HCT116 (cell line): ENCODE measurements at regions not wholly inside any gene's neighbourhood (a gene's known extent, or its start where the extent isn't known, plus 50 kb on each side); places are given as distances from the start of the nearest gene placed in this dataset.

ENCODE experiments used
- ATAC-seq: fragments of 200-7000 bp; cut with Tn5 transposase; 2 replicates; pipeline ENCODE4 v1.9.1; 2020; ENCODE audit warnings: mild to moderate bottlenecking, moderate library complexity
- BruUV-seq: library from RNA; stranded (reverse); fragments of 400-500 nt; replicated peaks from 2 replicates; lab custom pipeline; 2021; lab: Mats Ljungman, UMichigan
- CTCF ChIA-PET: fragments of 300-600 bp; sonication (Branson Sonifier 250); formaldehyde crosslinking; loops from one replicate; lab custom pipeline; 2021; ENCODE audit warnings: antibody characterized with exemption; lab: Charles Lee
- POLR2A ChIA-PET: fragments of 300-600, 350-600 bp; sonication (Branson Sonifier 250); formaldehyde crosslinking; loops from one replicate; lab custom pipeline; 2021; ENCODE audit warnings: antibody characterized with exemption; lab: Charles Lee
- RAD21 ChIA-PET, 2 experiments: fragments of 300-600 bp; sonication (Branson Sonifier 250); formaldehyde crosslinking; loops; one replicate each; lab custom pipeline; 2023; ENCODE audit warnings: low total read pairs in 2 of 2; ENCODE audit not compliant: uncharacterized antibody in 2 of 2, unreplicated experiment in 2 of 2, low non-redundant PET in 1 of 2; lab: Charles Lee
- DNase-seq: peaks from one replicate; pipeline ENCODE4 v3.0.0-alpha.2; 2010; ENCODE audit warnings: low read depth, low spot score
- H2AFZ ChIP-seq: fragments of 200-600 bp; shearing (Covaris generic), sonication (generic); 2 replicates; pipeline ENCODE4 v1.6.1; 2017; ENCODE audit warnings: low read depth, mixed run types, mixed read lengths, antibody characterized with exemption, low read length; ENCODE audit not compliant: poor library complexity, severe bottlenecking
- H3K27ac ChIP-seq: 2 replicates; pipeline ENCODE4 v1.5.1; 2012; ENCODE audit warnings: low read depth, low read length
- H3K27me3 ChIP-seq: fragments of 200-600 bp; sonication (generic); 2 replicates; pipeline ENCODE4 v1.6.1; 2016; ENCODE audit warnings: mixed run types, low read length, mixed read lengths; ENCODE audit not compliant: insufficient read depth
- H3K36me3 ChIP-seq, 2 experiments: fragments of 200-500 bp in 1 of 2; fragments of 200-600 bp in 1 of 2; sonication (Bioruptor generic) in 1 of 2; sonication (generic) in 1 of 2; 2 replicates each; pipeline versions ENCODE4 v1.5.1 to v1.6.1; 2014 to 2016; ENCODE audit warnings: low read length in 2 of 2, inconsistent platforms in 1 of 2, mixed read lengths in 1 of 2, mixed run types in 1 of 2; ENCODE audit not compliant: insufficient read depth in 2 of 2, control insufficient read depth in 1 of 2
- H3K4me1 ChIP-seq, 2 experiments: fragments of 200-600 bp in 1 of 2; sonication (generic) in 1 of 2; 2 replicates each; pipeline versions ENCODE4 v1.5.1 to v1.6.1; 2012 to 2017; ENCODE audit warnings: low read length in 2 of 2, inconsistent platforms in 1 of 2, mild to moderate bottlenecking in 1 of 2, mixed read lengths in 1 of 2, mixed run types in 1 of 2, moderate library complexity in 1 of 2; ENCODE audit not compliant: insufficient read depth in 2 of 2, control insufficient read depth in 1 of 2
- H3K4me2 ChIP-seq: fragments of 200-600 bp; sonication (generic); 2 replicates; pipeline ENCODE4 v1.6.1; 2017; ENCODE audit warnings: mixed run types, low read length, mixed read lengths
- H3K4me3 ChIP-seq, 2 experiments: fragments of 200-600 bp in 1 of 2; sonication (generic) in 1 of 2; replicated peaks in 1 of 2; 2 replicates each; pipeline ENCODE4 v1.5.1; 2011 to 2016; ENCODE audit warnings: low read length in 2 of 2, control low read depth in 1 of 2, low read depth in 1 of 2, mild to moderate bottlenecking in 1 of 2, mixed read lengths in 1 of 2, mixed run types in 1 of 2
- H3K79me2 ChIP-seq: fragments of 200-600 bp; sonication (generic); 2 replicates; pipeline ENCODE4 v1.6.1; 2017; ENCODE audit warnings: mild to moderate bottlenecking, mixed run types, low read length, moderate library complexity, mixed read lengths; ENCODE audit not compliant: insufficient read depth
- H3K9ac ChIP-seq: fragments of 200-600 bp; sonication (generic); 2 replicates; pipeline ENCODE4 v1.6.1; 2016; ENCODE audit warnings: low read length, mixed read lengths
- H3K9me2 ChIP-seq: fragments of 200-600 bp; sonication (generic), shearing (Covaris generic); 2 replicates; pipeline ENCODE4 v1.6.1; 2017; ENCODE audit warnings: mixed run types, mild to moderate bottlenecking, moderate library complexity; ENCODE audit not compliant: insufficient read depth
- H3K9me3 ChIP-seq, 2 experiments: fragments of 200-500 bp in 1 of 2; fragments of 200-600 bp in 1 of 2; sonication (Bioruptor generic) in 1 of 2; sonication (generic) in 1 of 2; 2 replicates each; pipeline ENCODE4 v1.6.1; 2014 to 2017; ENCODE audit warnings: low read length in 2 of 2, mixed read lengths in 2 of 2, inconsistent platforms in 1 of 2, low read depth in 1 of 2, mild to moderate bottlenecking in 1 of 2, mixed run types in 1 of 2, moderate library complexity in 1 of 2; ENCODE audit not compliant: control insufficient read depth in 1 of 2, insufficient read depth in 1 of 2
- H4K20me1 ChIP-seq: fragments of 200-600 bp; sonication (generic), shearing (Covaris generic); 2 replicates; pipeline ENCODE4 v1.6.1; 2017; ENCODE audit warnings: mixed run types, mild to moderate bottlenecking, moderate library complexity; ENCODE audit not compliant: insufficient read depth
- CEBPB ChIP-seq: IDR thresholded peaks from 2 replicates; pipeline ENCODE4 v1.6.1; 2012; ENCODE audit warnings: low read depth
- CTCF ChIP-seq, 3 experiments: fragments of 200-600 bp in 1 of 3; sonication (generic) in 1 of 3; IDR thresholded peaks in 2 of 3; conservative IDR thresholded peaks in 1 of 3; 2 replicates each; pipeline ENCODE4 v1.5.1; 2012 to 2017; ENCODE audit warnings: low read depth in 2 of 3, low read length in 2 of 3, antibody characterized with exemption in 1 of 3, borderline replicate concordance in 1 of 3, control low read depth in 1 of 3, mild to moderate bottlenecking in 1 of 3, mixed read lengths in 1 of 3, mixed run types in 1 of 3, moderate library complexity in 1 of 3; ENCODE audit not compliant: insufficient read depth in 1 of 3
- EGR1 ChIP-seq: IDR thresholded peaks from 2 replicates; pipeline ENCODE4 v1.6.1; 2012; ENCODE audit warnings: low read depth
- EZH2 ChIP-seq: fragments of 200-600 bp; sonication (generic); IDR thresholded peaks from 2 replicates; pipeline ENCODE4 v1.6.1; 2017; ENCODE audit warnings: antibody characterized with exemption, mixed run types
- FOSL1 ChIP-seq: IDR thresholded peaks from 2 replicates; pipeline ENCODE4 v1.6.1; 2012; ENCODE audit warnings: low read depth
- POLR2A ChIP-seq: IDR thresholded peaks from 2 replicates; pipeline ENCODE4 v1.7.0; 2011; ENCODE audit warnings: borderline replicate concordance; ENCODE audit not compliant: insufficient read depth, insufficient read length; ENCODE audit errors: extremely low read depth
- RAD21 ChIP-seq: IDR thresholded peaks from 2 replicates; pipeline ENCODE4 v1.6.1; 2012; ENCODE audit warnings: low read depth, mild to moderate bottlenecking
- SRF ChIP-seq: IDR thresholded peaks from 2 replicates; pipeline ENCODE4 v1.6.1; 2012; ENCODE audit warnings: low read depth
- TCF7L2 ChIP-seq: IDR thresholded peaks from 2 replicates; pipeline ENCODE4 v1.7.0; 2011; ENCODE audit warnings: borderline replicate concordance, inconsistent platforms; ENCODE audit not compliant: insufficient read depth, insufficient read length; ENCODE audit errors: extremely low read depth
- ZBTB33 ChIP-seq: IDR thresholded peaks from 2 replicates; pipeline ENCODE4 v1.6.1; 2011; ENCODE audit warnings: mild to moderate bottlenecking, low read length, moderate library complexity; ENCODE audit not compliant: insufficient replicate concordance; ENCODE audit errors: extremely low read depth
- ZNF274 ChIP-seq: fragments of 200-500 bp; sonication (Bioruptor generic); IDR thresholded peaks from 2 replicates; pipeline ENCODE4 v1.6.1; 2014; ENCODE audit warnings: mild to moderate bottlenecking, low read depth, low read length, inconsistent platforms
- intact Hi-C: fragments of 100-400 bp; cut with micrococcal nuclease; formaldehyde crosslinking; loops from 2 replicates; pipeline ENCODE4 v1.10.0; 2022

GRCh38 chr4:129468624-129469023 lies 372.7 kb downstream of the C4orf33 start:
- ChIA-PET RAD21 (no interaction called here), POLR2A (no interaction called here), CTCF (no interaction called here)
- no peak for ATAC-seq
- Histone ChIP-seq H2AFZ (no peak overlapping the region), H3K4me3 (no peak overlapping the region), H3K9me3 (no peaks in the 10 kb centered on the region), H3K36me3 (no peaks in the 10 kb centered on the region), H3K27me3 (no peaks in the 10 kb centered on the region), H3K4me2 (no peak overlapping the region), H3K79me2 (no peaks in the 10 kb centered on the region), H3K4me1 (no peaks in the 10 kb centered on the region), H3K27ac (no peak overlapping the region), H3K9me2 (no peaks in the 10 kb centered on the region), H4K20me1 (no peaks in the 10 kb centered on the region)
- intact Hi-C loops = no loop called here
- DNase-seq = no peak
- no TSS peak for BruUV-seq
- no peak for TF ChIP-seq SRF
- TF ChIP-seq CEBPB = peak; percentile 38; the same call in 1 of the 2 replicates
- TF ChIP-seq, all 23 proteins: peak for 1
- no peak overlapping the region for H3K9ac ChIP-seq

- no peaks in the 10 kb centered on the region for H3K9me2 ChIP-seq
- CTCF ChIA-PET = no interaction called here
Observed at GRCh38 chr4:129474698-129475097, 378.7 kb downstream of the C4orf33 start.

More at GRCh38 chr4:129474698-129475097, 378.7 kb downstream of the C4orf33 start:
- no peak overlapping the region for H3K27ac ChIP-seq
- no peak overlapping the region for H3K9ac ChIP-seq
- no peak overlapping the region for H2AFZ ChIP-seq
- TF ChIP-seq RAD21 = no peak
- no peak for TF ChIP-seq CTCF (IDR thresholded peaks at IDR 0.05 in 2 of 3, conservative IDR thresholded peaks at IDR 0.05 in 1 of 3; ENCODE audit: borderline replicate concordance in 1 of 3, insufficient read depth in 1 of 3, low read depth in 2 of 3, low read length in 2 of 3)
- TF ChIP-seq ZNF274 = no peak
- no peak for TF ChIP-seq POLR2A
- TF ChIP-seq EZH2 = no peak
- TF ChIP-seq FOSL1 = no peak
- no peak for TF ChIP-seq ZBTB33
- TF ChIP-seq EGR1 = no peak
- TF ChIP-seq TCF7L2 = no peak
- ATAC-seq = no peak
- no peaks in the 10 kb centered on the region for H3K9me3 ChIP-seq
- no peak for DNase-seq
- H3K36me3 ChIP-seq = no peaks in the 10 kb centered on the region
- no TSS peak for BruUV-seq
- RAD21 ChIA-PET = no interaction called here
- H3K79me2 ChIP-seq = no peaks in the 10 kb centered on the region
- no peaks in the 10 kb centered on the region for H4K20me1 ChIP-seq
- no peak overlapping the region for H3K4me2 ChIP-seq
- no peaks in the 10 kb centered on the region for H3K27me3 ChIP-seq
- POLR2A ChIA-PET = no interaction called here
- no peak overlapping the region for H3K4me3 ChIP-seq
- no peaks in the 10 kb centered on the region for H3K4me1 ChIP-seq
- intact Hi-C loops = no loop called here
